HEK293 (cell line): ENCODE measurements at regions not wholly inside any gene's neighbourhood (a gene's known extent, or its start where the extent isn't known, plus 50 kb on each side); places are given as distances from the start of the nearest gene placed in this dataset.

Source experiments
- CTCF ChIA-PET: fragments of 350-600 bp; formaldehyde crosslinking; extraction: SDS; loops from one replicate; lab custom pipeline; 2021; ENCODE audit warnings: antibody characterized with exemption; lab: Yijun Ruan, JAX
- POLR2A ChIA-PET: fragments of 300-600 bp; formaldehyde crosslinking; extraction: SDS; loops from one replicate; lab custom pipeline; 2020; ENCODE audit warnings: antibody characterized with exemption, inconsistent platforms; lab: Yijun Ruan, JAX
- H3K27ac ChIP-seq: fragments of 200-500 bp; sonication (Bioruptor generic); 2 replicates; pipeline ENCODE4 v1.5.1; 2014; ENCODE audit warnings: low read depth, low read length, control low read depth, inconsistent platforms; ENCODE audit errors: extremely low read depth
- H3K36me3 ChIP-seq, 2 experiments: fragments of 200-500 bp in 1 of 2; sonication (Bioruptor generic) in 1 of 2; 1 replicate in 1 of 2; 2 replicates in 1 of 2; pipeline ENCODE4 v1.5.1; 2014 to 2017; ENCODE audit warnings: inconsistent platforms in 2 of 2, low read length in 2 of 2; ENCODE audit not compliant: control insufficient read depth in 2 of 2, insufficient read depth in 1 of 2
- H3K4me1 ChIP-seq: fragments of 200-500 bp; sonication (Bioruptor generic); 2 replicates; pipeline ENCODE4 v1.5.1; 2014; ENCODE audit warnings: mild to moderate bottlenecking, low read length, inconsistent platforms; ENCODE audit not compliant: control insufficient read depth, insufficient read depth
- H3K4me3 ChIP-seq: 2 replicates; pipeline ENCODE4 v1.5.1; 2011; ENCODE audit warnings: low read depth, mild to moderate bottlenecking, control low read depth, low read length, moderate library complexity
- H3K9me3 ChIP-seq: fragments of 200-500 bp; sonication (Bioruptor generic); 2 replicates; pipeline ENCODE4 v1.5.1; 2014; ENCODE audit warnings: low read depth, low read length, inconsistent platforms; ENCODE audit not compliant: control insufficient read depth, insufficient read depth
- ELK4 ChIP-seq: IDR thresholded peaks from 2 replicates; pipeline ENCODE4 v1.6.1; 2011; ENCODE audit warnings: mild to moderate bottlenecking, low read depth, low read length, borderline replicate concordance
- INSM2 ChIP-seq: fragments of 450-650 bp; formaldehyde crosslinking; IDR thresholded peaks from 2 replicates; pipeline ENCODE4 v1.5.1; 2016; ENCODE audit warnings: missing biosample characterization, missing genetic modification characterization
- OSR2 ChIP-seq: fragments of 450-650 bp; formaldehyde crosslinking; IDR thresholded peaks from 2 replicates; pipeline ENCODE4 v1.5.1; 2016; ENCODE audit warnings: missing biosample characterization, missing genetic modification characterization
- PRDM6 ChIP-seq: fragments of 450-650 bp; formaldehyde crosslinking; IDR thresholded peaks from 2 replicates; pipeline ENCODE4 v1.5.1; 2017; ENCODE audit warnings: missing biosample characterization, missing genetic modification characterization
- SP7 ChIP-seq: fragments of 450-650 bp; formaldehyde crosslinking; IDR thresholded peaks from 2 replicates; pipeline ENCODE4 v1.5.1; 2016; ENCODE audit warnings: missing biosample characterization, missing genetic modification characterization
- WT1 ChIP-seq: fragments of 450-650 bp; formaldehyde crosslinking; IDR thresholded peaks from 2 replicates; pipeline ENCODE4 v1.5.1; 2016; ENCODE audit warnings: missing biosample characterization, missing genetic modification characterization
- ZNF114 ChIP-seq: fragments of 450-650 bp; formaldehyde crosslinking; IDR thresholded peaks from 2 replicates; pipeline ENCODE4 v1.5.0; 2017; ENCODE audit warnings: missing biosample characterization, missing genetic modification characterization
- ZNF138 ChIP-seq: fragments of 450-650 bp; formaldehyde crosslinking; IDR thresholded peaks from 2 replicates; pipeline ENCODE4 v1.5.1; 2016; ENCODE audit warnings: missing biosample characterization, missing genetic modification characterization, borderline replicate concordance
- ZNF146 ChIP-seq: fragments of 450-650 bp; formaldehyde crosslinking; IDR thresholded peaks from 2 replicates; pipeline ENCODE4 v1.5.1; 2016; ENCODE audit warnings: missing biosample characterization, missing genetic modification characterization
- ZNF155 ChIP-seq: fragments of 450-650 bp; formaldehyde crosslinking; IDR thresholded peaks from 2 replicates; pipeline ENCODE4 v1.5.1; 2016; ENCODE audit warnings: missing biosample characterization, missing genetic modification characterization
- ZNF174 ChIP-seq: fragments of 450-650 bp; formaldehyde crosslinking; IDR thresholded peaks from 2 replicates; pipeline ENCODE4 v1.5.0; 2017; ENCODE audit warnings: missing biosample characterization, mild to moderate bottlenecking, missing genetic modification characterization
- ZNF19 ChIP-seq: fragments of 450-650 bp; formaldehyde crosslinking; IDR thresholded peaks from 2 replicates; pipeline ENCODE4; 2016; ENCODE audit warnings: missing biosample characterization, missing genetic modification characterization, low read depth
- ZNF211 ChIP-seq: fragments of 450-650 bp; formaldehyde crosslinking; IDR thresholded peaks from 2 replicates; pipeline ENCODE4 v1.5.1; 2016; ENCODE audit warnings: low read depth, missing biosample characterization, missing genetic modification characterization
- ZNF214 ChIP-seq: fragments of 450-650 bp; formaldehyde crosslinking; IDR thresholded peaks from 2 replicates; pipeline ENCODE4 v1.5.1; 2017; ENCODE audit warnings: missing biosample characterization, mild to moderate bottlenecking, missing genetic modification characterization, borderline replicate concordance
- ZNF223 ChIP-seq: fragments of 450-650 bp; formaldehyde crosslinking; IDR thresholded peaks from 2 replicates; pipeline ENCODE4 v1.5.1; 2016; ENCODE audit warnings: missing biosample characterization, missing genetic modification characterization
- ZNF280C ChIP-seq: fragments of 450-650 bp; formaldehyde crosslinking; IDR thresholded peaks from 2 replicates; pipeline ENCODE4 v1.5.1; 2016; ENCODE audit warnings: missing biosample characterization, missing genetic modification characterization
- ZNF354C ChIP-seq: fragments of 450-650 bp; formaldehyde crosslinking; IDR thresholded peaks from 2 replicates; pipeline ENCODE4 v1.5.1; 2016; ENCODE audit warnings: missing biosample characterization, missing genetic modification characterization, low read depth, borderline replicate concordance
- ZNF585B ChIP-seq: fragments of 450-650 bp; formaldehyde crosslinking; IDR thresholded peaks from 2 replicates; pipeline ENCODE4 v1.5.1; 2016; ENCODE audit warnings: missing biosample characterization, missing genetic modification characterization
- ZNF701 ChIP-seq: fragments of 450-650 bp; formaldehyde crosslinking; IDR thresholded peaks from 2 replicates; pipeline ENCODE4 v1.5.1; 2016; ENCODE audit warnings: missing biosample characterization, missing genetic modification characterization
- ZNF76 ChIP-seq: fragments of 450-650 bp; formaldehyde crosslinking; IDR thresholded peaks from 2 replicates; pipeline ENCODE4; 2016; ENCODE audit warnings: low read depth, missing biosample characterization, missing genetic modification characterization, borderline replicate concordance

GRCh38 chr17:55986817-55987216 is 166.5 kb upstream of the ANKFN1 start (continued):
- no peak for TF ChIP-seq ZNF214 (tag by site-specific recombination)
- no peak for TF ChIP-seq ZNF585B (tag by site-specific recombination)
- TF ChIP-seq INSM2 (tag by site-specific recombination): no peak
- no peak for TF ChIP-seq ZNF211 (tag by site-specific recombination)
- TF ChIP-seq OSR2: no peak

- POLR2A ChIA-PET: no interaction called here
- TF ChIP-seq ZNF114 (no peak), SP7 (tag by site-specific recombination) (no peak), ZNF280C (no peak), ZNF585B (tag by site-specific recombination) (no peak), ZNF76 (tag by site-specific recombination) (no peak), WT1 (no peak), INSM2 (tag by site-specific recombination) (no peak), ZNF354C (tag by site-specific recombination) (no peak), ZNF19 (tag by site-specific recombination) (no peak), ELK4 (no peak), ZNF146 (tag by site-specific recombination) (no peak), ZNF138 (tag by site-specific recombination) (no peak), ZNF223 (no peak), PRDM6 (tag by site-specific recombination) (no peak), ZNF155 (tag by site-specific recombination) (no peak), ZNF174 (no peak), ZNF701 (tag by site-specific recombination) (no peak)
- no peak overlapping the region for H3K4me3 ChIP-seq
- CTCF ChIA-PET: no interaction called here
- H3K4me1 ChIP-seq: no peaks in the 10 kb centered on the region
- no peak overlapping the region for H3K27ac ChIP-seq
- no peaks in the 10 kb centered on the region for H3K36me3 ChIP-seq
- H3K9me3 ChIP-seq: no peaks in the 10 kb centered on the region
These were observed 164.4 kb upstream of the ANKFN1 start for GRCh38 chr17:55988861-55989260.
